OCI-LY1 (cell line): ENCODE measurements at regions not wholly inside any gene's neighbourhood (a gene's known extent, or its start where the extent isn't known, plus 50 kb on each side); places are given as distances from the start of the nearest gene placed in this dataset.

ENCODE experiments used
- H2AFZ ChIP-seq: fragments of 200-600 bp; sonication (generic), shearing (Covaris generic); 2 replicates; pipeline ENCODE4 v1.6.0; 2014; ENCODE audit warnings: antibody characterized with exemption, mild to moderate bottlenecking, low read length
- H3F3A ChIP-seq: fragments of 200-600 bp; sonication (generic), shearing (Covaris generic); 2 replicates; pipeline ENCODE4 v1.6.0; 2014; ENCODE audit warnings: mild to moderate bottlenecking, antibody characterized with exemption, low read length, moderate library complexity; ENCODE audit not compliant: insufficient read depth
- H3K27ac ChIP-seq: fragments of 200-600 bp; sonication (generic); 2 replicates; pipeline ENCODE4 v1.5.1; 2014; ENCODE audit warnings: low read length, mixed run types, mild to moderate bottlenecking, low read depth; ENCODE audit not compliant: poor library complexity, severe bottlenecking
- H3K27me3 ChIP-seq: fragments of 200-600 bp; sonication (generic); 2 replicates; pipeline ENCODE4 v1.6.0; 2014; ENCODE audit warnings: antibody characterized with exemption, mild to moderate bottlenecking, low read length, moderate library complexity; ENCODE audit not compliant: insufficient read depth
- H3K36me3 ChIP-seq: fragments of 200-600 bp; sonication (generic); 2 replicates; pipeline ENCODE4 v1.6.1; 2014; ENCODE audit warnings: mild to moderate bottlenecking, antibody characterized with exemption, low read length, moderate library complexity, mixed read lengths; ENCODE audit not compliant: insufficient read depth
- H3K4me1 ChIP-seq: fragments of 200-600 bp; sonication (generic); 2 replicates; pipeline ENCODE4 v1.5.1; 2014; ENCODE audit warnings: mild to moderate bottlenecking, low read length, moderate library complexity; ENCODE audit not compliant: insufficient read depth, severe bottlenecking
- H3K4me2 ChIP-seq: fragments of 200-600 bp; sonication (generic), shearing (Covaris generic); 2 replicates; pipeline ENCODE4 v1.6.1; 2014; ENCODE audit warnings: low read length
- H3K4me3 ChIP-seq: fragments of 200-600 bp; sonication (generic); 2 replicates; pipeline ENCODE4 v1.5.1; 2014; ENCODE audit warnings: low read length, low read depth, mild to moderate bottlenecking, mixed read lengths; ENCODE audit not compliant: poor library complexity, severe bottlenecking
- H3K79me2 ChIP-seq: fragments of 200-600 bp; shearing (Covaris generic); 2 replicates; pipeline ENCODE4 v1.6.1; 2016; ENCODE audit warnings: mixed run types, low read length, mixed read lengths; ENCODE audit not compliant: insufficient read depth
- H3K9ac ChIP-seq: fragments of 200-600 bp; sonication (generic), shearing (Covaris generic); 2 replicates; pipeline ENCODE4 v1.6.1; 2014; ENCODE audit warnings: mild to moderate bottlenecking, low read length, mixed read lengths
- H3K9me2 ChIP-seq: fragments of 200-600 bp; sonication (generic), shearing (Covaris generic); 2 replicates; pipeline ENCODE4 v1.6.1; 2014; ENCODE audit warnings: low read depth, mild to moderate bottlenecking, low read length, mixed read lengths
- H3K9me3 ChIP-seq: fragments of 200-600 bp; shearing (Covaris generic); 2 replicates; pipeline ENCODE4 v1.6.1; 2014; ENCODE audit warnings: low read length, mixed read lengths
- H4K20me1 ChIP-seq: fragments of 200-600 bp; sonication (generic), shearing (Covaris generic); 2 replicates; pipeline ENCODE4 v1.6.0; 2016; ENCODE audit warnings: mild to moderate bottlenecking, low read length; ENCODE audit not compliant: insufficient read depth
- CTCF ChIP-seq: fragments of 200-600 bp; sonication (generic), shearing (Covaris generic); IDR thresholded peaks from 2 replicates; pipeline ENCODE4 v1.5.1; 2017; ENCODE audit warnings: mild to moderate bottlenecking, antibody characterized with exemption, low read length, moderate library complexity, mixed read lengths
- EZH2 ChIP-seq: fragments of 200-600 bp; sonication (generic), shearing (Covaris generic); IDR thresholded peaks from 2 replicates; pipeline ENCODE4 v1.8.0; 2017; ENCODE audit warnings: borderline replicate concordance, mixed run types, mild to moderate bottlenecking, antibody characterized with exemption, low read length, moderate library complexity, mixed read lengths

- TF ChIP-seq CTCF, result no peak
- TF ChIP-seq EZH2, result no peak
- Histone ChIP-seq H3K9ac (no peak overlapping the region), H3K27me3 (no peaks in the 10 kb centered on the region), H4K20me1 (no peaks in the 10 kb centered on the region), H3K4me1 (no peaks in the 10 kb centered on the region), H3K4me2 (no peak overlapping the region), H3K4me3 (no peak overlapping the region), H2AFZ (no peak overlapping the region), H3K36me3 (no peaks in the 10 kb centered on the region), H3K27ac (no peak overlapping the region), H3K9me3 (no peaks in the 10 kb centered on the region), H3K9me2 (no peaks in the 10 kb centered on the region), H3F3A (no peaks in the 10 kb centered on the region), H3K79me2 (0 out of 2 replicates have a peak, but pooled peaks cover 2% of the 10 kb centered on the region)
Observed at GRCh38 chr4:110955748-110956147, 332.9 kb upstream of the PITX2 start.

GRCh38 chr4:110959041-110959643 lies 336.3 kb upstream of the PITX2 start:
- Histone ChIP-seq H3K4me2 (no peak overlapping the region), H3K4me1 (no peaks in the 10 kb centered on the region), H3K9me3 (no peaks in the 10 kb centered on the region), H3K27ac (no peak overlapping the region), H3K4me3 (no peak overlapping the region), H3K27me3 (no peaks in the 10 kb centered on the region), H3K36me3 (no peaks in the 10 kb centered on the region), H3K79me2 (0 out of 2 replicates have a peak, but pooled peaks cover 2% of the 10 kb centered on the region), H3K9ac (no peak overlapping the region), H3K9me2 (no peaks in the 10 kb centered on the region), H4K20me1 (no peaks in the 10 kb centered on the region), H3F3A (no peaks in the 10 kb centered on the region), H2AFZ (no peak overlapping the region)
- TF ChIP-seq EZH2, result no peak
- TF ChIP-seq CTCF, result peak; percentile 67

GRCh38 chr4:110961066-110961465 lies 338.2 kb upstream of the PITX2 start:
- TF ChIP-seq CTCF (no peak), EZH2 (no peak)
- H3K27me3 ChIP-seq, result no peaks in the 10 kb centered on the region
- H3K9me2 ChIP-seq, result no peaks in the 10 kb centered on the region
- H2AFZ ChIP-seq, result no peak overlapping the region
- H3K4me1 ChIP-seq, result no peaks in the 10 kb centered on the region
- H3K36me3 ChIP-seq, result no peaks in the 10 kb centered on the region
- no peaks in the 10 kb centered on the region for H3K79me2 ChIP-seq
- H3F3A ChIP-seq, result no peaks in the 10 kb centered on the region
- H3K27ac ChIP-seq, result no peak overlapping the region
- no peak overlapping the region for H3K4me3 ChIP-seq
- H4K20me1 ChIP-seq, result no peaks in the 10 kb centered on the region
- no peak overlapping the region for H3K4me2 ChIP-seq
- no peak overlapping the region for H3K9ac ChIP-seq
- no peaks in the 10 kb centered on the region for H3K9me3 ChIP-seq
